HepG2 (cell line): ENCODE measurements at regions not wholly inside any gene's neighbourhood (a gene's known extent, or its start where the extent isn't known, plus 50 kb on each side); places are given as distances from the start of the nearest gene placed in this dataset.

Source experiments
- EP300 ChIP-seq, 3 experiments: sonication (generic) in 1 of 3; formaldehyde crosslinking in 1 of 3; IDR thresholded peaks; 2 replicates each; pipeline versions ENCODE4 v1.5.1 to v1.6.1; 2011 to 2020; ENCODE audit warnings: low read depth in 2 of 3, low read length in 2 of 3, borderline replicate concordance in 1 of 3, improper control_type of control experiment in 1 of 3, mild to moderate bottlenecking in 1 of 3, missing genetic modification reagents in 1 of 3, moderate library complexity in 1 of 3
- FOXK2 ChIP-seq: fragments of 450-650 bp; IDR thresholded peaks from 2 replicates; pipeline ENCODE4 v1.6.1; 2016
- NCOA1 ChIP-seq: sonication (generic); formaldehyde crosslinking; IDR thresholded peaks from 2 replicates; pipeline ENCODE4 v1.9.0; 2021; ENCODE audit warnings: missing genetic modification reagents
- PATZ1 ChIP-seq: sonication (generic); formaldehyde crosslinking; IDR thresholded peaks from 2 replicates; pipeline ENCODE4 v1.4.0; 2020; ENCODE audit warnings: missing genetic modification reagents
- PHF20 ChIP-seq: sonication (generic); formaldehyde crosslinking; IDR thresholded peaks from 2 replicates; pipeline ENCODE4 v1.5.0; 2020; ENCODE audit warnings: mild to moderate bottlenecking, missing genetic modification reagents
- ZNF777 ChIP-seq: sonication (generic); formaldehyde crosslinking; IDR thresholded peaks from 2 replicates; pipeline ENCODE4 v1.4.0; 2020; ENCODE audit warnings: missing genetic modification reagents
- TF ChIP-seq, protein P1 (sequence below): sonication (generic); formaldehyde crosslinking; IDR thresholded peaks from 2 replicates; pipeline ENCODE4 v1.8.0; 2022; ENCODE audit warnings: missing genetic modification reagents, mild to moderate bottlenecking, moderate library complexity, borderline replicate concordance
- TF ChIP-seq, protein P2 (sequence below): sonication (generic); formaldehyde crosslinking; IDR thresholded peaks from 2 replicates; pipeline ENCODE4 v1.5.0; 2020; ENCODE audit warnings: mild to moderate bottlenecking, missing genetic modification reagents, moderate library complexity

GRCh38 chr2:146850746-146851145 is 994.1 kb upstream of the ACVR2A start:
- TF ChIP-seq EP300 (IDR thresholded peaks at IDR 0.05; ENCODE audit: low read depth in 2 of 2, low read length in 2 of 2): no peak
- no peak for TF ChIP-seq EP300 (CRISPR knock-in tag; IDR thresholded peaks at IDR 0.05; ENCODE audit: borderline replicate concordance)
- no peak for TF ChIP-seq FOXK2
- TF ChIP-seq, protein P1, sequence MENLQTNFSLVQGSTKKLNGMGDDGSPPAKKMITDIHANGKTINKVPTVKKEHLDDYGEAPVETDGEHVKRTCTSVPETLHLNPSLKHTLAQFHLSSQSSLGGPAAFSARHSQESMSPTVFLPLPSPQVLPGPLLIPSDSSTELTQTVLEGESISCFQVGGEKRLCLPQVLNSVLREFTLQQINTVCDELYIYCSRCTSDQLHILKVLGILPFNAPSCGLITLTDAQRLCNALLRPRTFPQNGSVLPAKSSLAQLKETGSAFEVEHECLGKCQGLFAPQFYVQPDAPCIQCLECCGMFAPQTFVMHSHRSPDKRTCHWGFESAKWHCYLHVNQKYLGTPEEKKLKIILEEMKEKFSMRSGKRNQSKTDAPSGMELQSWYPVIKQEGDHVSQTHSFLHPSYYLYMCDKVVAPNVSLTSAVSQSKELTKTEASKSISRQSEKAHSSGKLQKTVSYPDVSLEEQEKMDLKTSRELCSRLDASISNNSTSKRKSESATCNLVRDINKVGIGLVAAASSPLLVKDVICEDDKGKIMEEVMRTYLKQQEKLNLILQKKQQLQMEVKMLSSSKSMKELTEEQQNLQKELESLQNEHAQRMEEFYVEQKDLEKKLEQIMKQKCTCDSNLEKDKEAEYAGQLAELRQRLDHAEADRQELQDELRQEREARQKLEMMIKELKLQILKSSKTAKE (CRISPR knock-in tag): no peak
- no peak for TF ChIP-seq PATZ1 (CRISPR knock-in tag)
- TF ChIP-seq NCOA1: no peak
- TF ChIP-seq, protein P2, sequence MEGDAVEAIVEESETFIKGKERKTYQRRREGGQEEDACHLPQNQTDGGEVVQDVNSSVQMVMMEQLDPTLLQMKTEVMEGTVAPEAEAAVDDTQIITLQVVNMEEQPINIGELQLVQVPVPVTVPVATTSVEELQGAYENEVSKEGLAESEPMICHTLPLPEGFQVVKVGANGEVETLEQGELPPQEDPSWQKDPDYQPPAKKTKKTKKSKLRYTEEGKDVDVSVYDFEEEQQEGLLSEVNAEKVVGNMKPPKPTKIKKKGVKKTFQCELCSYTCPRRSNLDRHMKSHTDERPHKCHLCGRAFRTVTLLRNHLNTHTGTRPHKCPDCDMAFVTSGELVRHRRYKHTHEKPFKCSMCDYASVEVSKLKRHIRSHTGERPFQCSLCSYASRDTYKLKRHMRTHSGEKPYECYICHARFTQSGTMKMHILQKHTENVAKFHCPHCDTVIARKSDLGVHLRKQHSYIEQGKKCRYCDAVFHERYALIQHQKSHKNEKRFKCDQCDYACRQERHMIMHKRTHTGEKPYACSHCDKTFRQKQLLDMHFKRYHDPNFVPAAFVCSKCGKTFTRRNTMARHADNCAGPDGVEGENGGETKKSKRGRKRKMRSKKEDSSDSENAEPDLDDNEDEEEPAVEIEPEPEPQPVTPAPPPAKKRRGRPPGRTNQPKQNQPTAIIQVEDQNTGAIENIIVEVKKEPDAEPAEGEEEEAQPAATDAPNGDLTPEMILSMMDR (CRISPR knock-in tag): no peak
- no peak for TF ChIP-seq PHF20 (CRISPR knock-in tag)
- TF ChIP-seq ZNF777: no peak
